ENCODE measurements at regions not wholly inside any gene's neighbourhood (a gene's known extent, or its start where the extent isn't known, plus 50 kb on each side); places are given as distances from the start of the nearest gene placed in this dataset.
"Not testable (repeated sequence)": the region's sequence is repeated elsewhere in the genome, so short reads cannot be mapped to it uniquely, and the experiment has no call there.

DNA sequence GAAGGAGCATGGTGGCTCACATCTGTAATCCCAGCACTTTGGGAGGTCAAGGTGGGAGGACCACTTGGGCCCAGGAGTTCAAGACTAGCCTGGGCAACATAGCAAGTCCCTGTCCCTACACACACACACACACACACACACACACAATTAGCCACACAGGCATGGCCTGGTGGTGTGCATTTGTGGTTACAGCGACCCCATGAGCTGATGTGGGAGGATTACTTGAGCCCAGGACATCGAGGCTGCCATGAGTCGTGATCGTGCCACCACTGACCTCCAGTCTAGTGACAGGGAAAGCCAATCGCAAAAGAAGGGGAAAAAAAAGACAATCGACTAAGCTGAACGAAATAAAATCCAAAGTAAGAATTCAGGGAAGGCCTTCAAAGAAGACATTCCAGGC is 67.9 kb downstream of the TBX3 start:
- no peak for DNase-seq (ENCODE audit: low spot score)

DNA sequence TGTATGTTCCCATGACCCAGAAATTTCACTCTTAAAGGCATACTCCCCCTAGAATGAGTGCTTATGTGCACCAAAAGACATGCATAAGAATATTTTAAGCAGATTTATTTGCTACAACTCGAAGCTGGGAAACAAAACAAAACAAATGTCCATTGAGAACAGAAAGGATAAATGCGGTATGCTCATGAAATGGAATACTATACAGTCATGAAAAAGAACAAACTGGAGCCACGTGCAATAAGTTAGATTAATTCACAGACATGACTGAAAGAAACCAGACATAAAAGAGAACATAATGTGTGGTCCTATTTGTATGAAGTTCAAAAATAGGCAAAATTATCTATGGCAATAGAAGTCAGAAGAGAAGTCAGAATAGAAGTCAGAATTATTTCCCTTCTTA is 69.9 kb downstream of the TBX3 start:
- no peak for DNase-seq (ENCODE audit: low spot score)

GRCh38 chr12:114612062-114612461 is 71.9 kb downstream of the TBX3 start:
- DNase-seq (ENCODE audit: low spot score): no peak

DNA sequence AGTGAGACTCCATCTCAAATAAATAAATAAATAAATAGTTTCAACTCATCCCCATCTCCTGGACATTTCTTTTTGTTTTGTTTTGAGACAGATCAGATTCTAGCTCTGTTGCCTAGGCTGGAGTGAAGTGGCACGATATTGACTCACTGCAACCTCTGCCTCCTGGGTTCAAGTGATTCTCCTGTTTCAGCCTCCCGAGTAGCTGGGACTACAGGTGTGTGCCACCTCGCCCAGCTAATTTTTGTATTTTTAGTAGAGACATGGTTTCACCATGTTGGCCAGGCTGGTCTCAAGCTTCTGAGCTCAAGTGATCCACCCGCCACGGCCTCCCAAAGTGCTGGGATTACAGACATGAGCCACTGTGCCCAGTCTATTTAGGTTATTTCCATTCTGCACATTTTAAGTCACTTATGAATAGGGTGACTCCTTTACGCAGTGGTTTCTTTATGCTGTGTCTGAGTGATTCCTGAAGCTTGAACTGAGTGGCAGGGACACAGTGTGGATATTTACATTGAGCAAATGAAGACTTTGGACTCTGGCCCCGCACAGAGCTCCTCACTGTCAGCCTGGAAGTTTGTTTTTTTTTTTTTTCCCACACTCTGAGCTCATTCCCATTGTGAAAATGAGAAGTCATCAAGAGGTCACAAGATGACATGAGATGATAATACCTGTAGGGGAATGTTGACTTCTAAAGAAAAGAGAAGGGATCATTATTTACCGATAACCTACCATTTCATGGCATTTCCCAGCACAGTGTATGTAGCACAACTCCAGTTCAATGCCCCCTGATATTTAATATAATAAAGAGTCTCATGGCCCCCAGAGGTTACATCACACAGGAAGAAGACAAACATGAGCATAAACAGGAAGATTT is 72.6 kb downstream of the TBX3 start:
- DNase-seq (ENCODE audit: low spot score): no peak

DNA sequence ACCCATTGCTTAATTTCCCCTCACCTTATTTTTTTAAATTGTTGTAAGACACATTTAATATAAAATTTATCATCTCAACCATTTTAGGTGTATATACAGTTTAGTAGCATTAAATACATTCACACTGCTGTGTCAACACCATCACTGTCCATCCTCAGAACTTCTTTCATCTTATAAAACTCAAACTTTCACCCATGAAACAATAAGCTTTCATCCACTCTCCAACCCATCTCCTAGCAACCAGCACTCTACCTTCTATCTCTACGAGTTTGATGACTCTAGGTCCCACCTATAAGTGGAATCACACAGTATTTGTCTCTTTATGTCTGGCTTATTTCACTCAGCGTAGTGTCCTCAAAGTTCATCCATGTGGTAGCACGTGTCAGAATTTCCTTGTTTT is 75.5 kb downstream of the TBX3 start:
- DNase-seq (ENCODE audit: low spot score): no peak

DNA sequence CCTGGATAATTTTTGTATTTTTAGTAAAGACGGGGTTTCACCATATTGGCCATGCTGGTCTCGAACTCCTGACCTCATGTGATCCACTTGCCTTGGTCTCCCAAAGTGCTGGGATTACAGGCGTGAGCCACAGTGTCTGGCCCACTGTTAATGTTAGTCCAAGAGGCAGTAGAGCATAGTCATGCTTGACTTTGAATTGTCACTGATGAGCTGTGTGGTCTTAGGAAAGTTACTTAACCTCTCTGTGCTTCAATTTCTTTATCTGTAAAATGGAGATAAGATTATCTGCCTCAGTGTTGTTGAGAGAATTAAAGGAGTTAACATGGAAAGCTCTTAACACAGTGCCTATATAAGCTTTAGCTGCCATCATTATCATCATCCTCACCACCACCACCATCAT is 78.1 kb downstream of the TBX3 start:
- no peak for DNase-seq (ENCODE audit: low spot score)

- DNase-seq (ENCODE audit: low spot score): no peak
Observed at GRCh38 chr12:114604606-114605005, 79.4 kb downstream of the TBX3 start.

DNA sequence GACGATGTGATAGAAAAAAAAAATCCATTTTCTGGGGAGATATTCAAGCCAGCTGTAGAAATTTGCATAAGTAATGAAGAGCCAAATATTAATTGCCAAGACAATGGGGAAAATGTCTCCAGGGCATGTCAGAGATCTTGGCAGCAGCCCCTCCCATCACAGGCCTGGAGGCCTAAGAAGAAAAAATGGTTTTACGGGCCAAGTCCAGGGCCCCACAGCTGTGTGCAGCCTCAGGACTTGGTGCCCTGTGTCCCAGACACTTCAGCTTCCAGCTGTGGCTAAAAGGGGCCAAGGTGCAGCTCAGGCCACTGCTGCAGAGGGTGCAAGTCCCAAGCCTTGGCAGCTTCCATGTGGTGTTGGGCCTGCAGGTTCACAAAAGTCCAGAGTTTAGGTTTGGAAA is 83.4 kb downstream of the TBX3 start:
- not testable (repeated sequence) for DNase-seq (ENCODE audit: low spot score)

- no peak for DNase-seq (ENCODE audit: low spot score)
Observed at GRCh38 chr12:114598111-114598510, 85.9 kb downstream of the TBX3 start.

DNA sequence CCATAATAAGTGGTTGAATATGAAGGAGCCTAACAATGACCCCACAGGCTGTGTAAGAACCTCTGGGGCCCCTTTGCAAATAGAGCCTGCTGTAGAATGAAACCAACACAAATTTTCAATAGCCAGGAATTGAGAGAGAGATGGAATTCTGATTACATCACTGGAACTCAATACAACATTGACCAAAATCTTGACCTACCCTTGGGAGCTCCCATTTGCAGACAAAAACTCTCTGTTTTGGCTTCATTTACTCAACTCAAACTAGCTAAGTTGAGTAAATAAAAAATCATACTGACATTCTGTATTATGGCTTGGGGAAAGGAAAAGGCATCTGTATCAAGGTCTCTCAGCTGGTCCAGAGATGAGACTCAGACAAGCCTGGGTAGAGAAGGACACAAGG is 91.0 kb downstream of the TBX3 start:
- DNase-seq (ENCODE audit: low spot score): no peak

DNA sequence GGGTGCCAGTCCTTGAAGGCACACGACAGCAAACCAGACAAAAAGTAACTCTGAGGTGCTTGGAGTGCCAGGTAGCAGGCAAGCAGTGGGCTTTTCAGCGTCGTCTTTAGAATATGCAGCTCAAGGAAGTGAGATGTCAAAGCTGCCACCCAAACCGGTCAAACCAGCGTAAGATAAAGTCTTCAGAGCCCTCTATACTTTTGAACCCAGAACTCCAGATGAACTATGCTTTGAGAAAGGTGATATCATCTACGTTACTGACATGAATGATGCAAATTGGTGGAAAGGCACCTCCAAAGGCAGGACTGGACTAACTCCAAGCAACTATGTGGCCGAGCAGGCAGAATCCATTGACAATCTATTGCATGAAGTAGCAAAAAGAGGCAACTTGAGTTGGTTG is 95.9 kb downstream of the TBX3 start:
- no peak for DNase-seq (ENCODE audit: low spot score)

DNA sequence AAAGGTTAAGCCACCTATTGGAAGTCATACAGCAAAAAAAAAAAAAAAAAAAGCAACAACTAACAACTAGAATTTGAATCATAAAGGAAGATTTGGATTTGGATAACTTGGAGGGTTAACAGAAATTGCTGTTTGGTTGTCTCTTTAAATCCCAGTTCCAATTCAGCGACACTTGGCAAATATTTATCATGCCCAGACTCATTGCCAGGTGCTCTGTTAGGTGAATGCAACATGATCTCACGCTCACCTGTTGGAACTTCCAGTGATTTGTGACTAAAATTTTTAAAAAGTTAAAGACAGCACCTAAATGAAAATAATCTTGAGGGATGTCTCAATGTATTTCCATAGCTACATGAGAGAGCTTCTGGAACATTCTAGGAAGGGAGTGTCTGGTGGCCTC is 103.7 kb downstream of the TBX3 start:
- no peak for DNase-seq (ENCODE audit: low spot score)

DNA sequence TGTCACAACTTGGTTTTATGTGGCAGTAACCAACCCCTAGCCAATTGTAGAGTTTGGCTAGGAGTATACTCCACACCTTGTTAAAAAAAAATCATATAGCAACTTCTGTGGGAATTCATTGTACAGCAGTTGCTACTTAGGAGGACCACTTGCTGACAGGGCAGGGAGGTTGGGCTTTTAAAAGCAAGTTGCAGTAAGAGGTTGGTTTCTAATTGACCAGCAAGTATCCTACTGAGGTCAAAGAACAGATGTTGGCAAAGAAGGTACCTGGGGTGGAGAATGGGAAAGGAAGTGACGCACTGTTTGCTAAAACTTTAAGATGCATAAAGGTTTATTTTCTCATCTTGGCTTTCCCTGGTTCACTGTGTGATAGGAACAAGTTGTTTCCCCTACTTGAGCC is 104.6 kb downstream of the TBX3 start:
- DNase-seq (ENCODE audit: low spot score): no peak

GRCh38 chr12:114562654-114563053 is 121.3 kb downstream of the TBX3 start:
- no peak for DNase-seq (ENCODE audit: low spot score)

- no peak for DNase-seq (ENCODE audit: low spot score)
Observed at GRCh38 chr12:114555451-114555850, 128.5 kb downstream of the TBX3 start.

- no peak for DNase-seq (ENCODE audit: low spot score)
Observed at GRCh38 chr12:114547636-114548035, 136.3 kb downstream of the TBX3 start.

DNA sequence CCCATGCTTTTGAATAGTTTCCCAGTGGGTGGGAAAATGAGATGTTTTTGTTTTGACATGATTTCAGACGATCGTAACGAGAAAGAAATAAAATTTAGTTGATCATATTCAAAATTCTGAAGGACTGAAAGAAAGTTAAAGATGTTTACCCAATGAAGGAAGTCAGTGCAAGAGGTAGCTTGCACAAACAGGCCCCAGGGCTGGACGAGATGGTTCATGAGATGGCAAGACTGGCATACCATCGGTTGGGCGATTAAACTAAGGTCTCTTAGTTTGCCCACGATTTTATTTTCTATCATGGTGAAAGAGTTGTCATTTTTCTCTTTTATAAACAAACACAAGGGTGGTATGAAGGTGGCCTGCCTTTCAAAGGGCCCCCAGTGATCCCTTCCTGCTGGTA is 124.5 kb upstream of the TBX5 start:
- DNase-seq (ENCODE audit: low spot score): no peak

DNA sequence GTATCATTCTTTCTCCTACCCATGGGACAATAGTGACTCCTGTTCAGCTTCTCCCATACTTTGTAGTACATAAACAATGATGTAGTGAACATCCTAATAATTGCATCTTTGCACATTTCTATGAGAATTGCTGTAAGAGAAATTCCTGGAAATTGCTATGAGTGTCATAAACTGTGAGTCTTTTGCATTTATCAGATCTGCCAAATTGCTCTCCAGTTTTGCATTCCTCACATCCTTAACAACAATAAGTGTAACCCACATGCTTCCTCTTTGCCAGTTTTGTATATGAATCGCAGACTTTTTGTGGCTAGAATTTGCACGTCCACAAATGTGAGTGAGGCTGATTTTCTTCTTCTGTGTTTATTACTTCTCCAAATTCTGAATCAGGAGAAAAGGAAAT is 124.0 kb upstream of the TBX5 start:
- DNase-seq (ENCODE audit: low spot score): no peak

DNA sequence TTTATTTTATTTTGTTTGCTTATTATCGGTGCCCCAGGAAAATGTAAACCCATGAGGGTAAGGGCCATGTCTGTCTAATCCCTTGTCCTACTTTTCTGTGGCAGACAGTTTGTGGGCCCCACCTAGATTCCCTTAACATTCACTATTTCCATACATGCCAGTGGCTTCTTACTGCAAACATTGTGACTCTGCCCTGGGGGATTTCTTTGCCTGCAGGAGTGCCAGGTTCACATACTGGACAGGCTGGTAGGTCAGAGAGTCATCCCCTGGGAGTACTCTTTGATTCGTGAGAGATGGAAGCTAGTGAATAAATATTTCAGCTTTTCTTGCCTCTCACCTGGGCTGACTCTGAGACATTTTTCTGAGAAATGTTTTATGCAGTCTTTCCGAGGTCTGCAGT is 122.8 kb upstream of the TBX5 start:
- DNase-seq (ENCODE audit: low spot score): no peak

DNA sequence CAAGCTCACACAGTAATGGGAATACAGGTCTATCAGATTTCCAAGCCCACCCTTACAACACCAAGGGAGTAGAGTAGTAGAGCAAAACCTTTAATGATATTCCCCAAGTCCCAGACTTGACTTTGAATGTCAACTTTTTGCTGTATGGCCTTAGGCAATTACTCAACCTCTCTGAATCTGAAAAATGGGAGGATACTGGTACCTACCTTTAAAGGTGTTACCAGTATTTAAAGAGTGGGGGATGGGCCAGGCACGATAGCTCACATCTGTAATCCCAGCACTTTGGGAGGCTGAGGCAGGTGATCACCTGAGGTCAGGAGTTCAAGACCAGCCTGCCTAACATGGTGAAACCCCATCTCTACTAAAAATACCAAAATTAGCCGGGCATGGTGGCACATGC is 115.2 kb upstream of the TBX5 start:
- not testable (repeated sequence) for DNase-seq (ENCODE audit: low spot score)

DNA sequence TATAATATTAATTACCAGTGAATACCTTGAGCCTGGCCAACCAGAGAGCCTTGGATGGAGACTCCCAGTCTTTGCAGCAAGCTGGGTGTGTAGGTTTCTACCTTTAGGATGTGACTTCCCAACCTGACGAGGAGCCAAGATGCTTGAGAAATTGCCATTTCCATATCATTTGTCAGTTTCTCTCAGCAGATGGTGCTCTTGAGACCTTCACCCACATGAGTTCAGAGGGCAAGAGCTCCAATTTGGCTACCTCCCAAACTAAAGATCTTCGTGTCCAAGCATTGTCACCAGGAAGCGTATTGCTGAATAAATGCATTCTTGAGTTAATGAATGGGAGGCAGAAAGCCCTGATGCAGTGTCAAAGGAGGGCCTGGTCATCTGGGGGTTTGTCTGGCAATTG is 106.4 kb upstream of the TBX5 start:
- no peak for DNase-seq (ENCODE audit: low spot score)

DNA sequence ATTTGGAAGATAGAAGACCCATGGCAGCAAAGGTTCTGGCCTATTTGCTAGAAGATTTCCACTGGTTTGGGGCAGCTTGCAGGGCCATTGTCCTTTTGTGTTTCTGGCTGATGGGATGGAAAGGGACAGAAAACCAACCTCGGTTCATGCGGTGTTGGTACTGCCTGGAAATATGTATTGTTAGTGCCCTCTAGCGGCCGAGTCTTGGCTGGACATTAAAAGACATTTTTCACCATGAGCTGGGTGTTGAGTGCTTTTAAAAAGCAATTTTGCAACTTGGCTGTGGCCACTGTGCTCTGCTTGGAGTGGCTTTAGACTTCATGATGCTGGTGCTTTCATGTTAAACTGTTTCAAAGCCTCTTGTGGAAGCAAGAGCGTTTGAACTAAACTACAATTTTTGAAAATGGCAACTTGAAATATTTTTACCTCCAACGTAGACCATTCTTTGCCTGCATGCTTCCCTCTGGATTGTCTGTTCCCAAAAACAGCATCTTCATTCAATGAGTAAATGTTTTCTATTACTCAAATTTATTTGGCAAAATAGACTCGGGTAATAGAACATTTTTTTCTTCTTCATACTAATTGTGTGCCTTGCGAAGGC is 102.7 kb upstream of the TBX5 start:
- peak; percentile 62 for DNase-seq (ENCODE audit: low spot score)

- DNase-seq (ENCODE audit: low spot score): no peak
Observed at GRCh38 chr12:114506651-114507050, 100.7 kb upstream of the TBX5 start.

DNA sequence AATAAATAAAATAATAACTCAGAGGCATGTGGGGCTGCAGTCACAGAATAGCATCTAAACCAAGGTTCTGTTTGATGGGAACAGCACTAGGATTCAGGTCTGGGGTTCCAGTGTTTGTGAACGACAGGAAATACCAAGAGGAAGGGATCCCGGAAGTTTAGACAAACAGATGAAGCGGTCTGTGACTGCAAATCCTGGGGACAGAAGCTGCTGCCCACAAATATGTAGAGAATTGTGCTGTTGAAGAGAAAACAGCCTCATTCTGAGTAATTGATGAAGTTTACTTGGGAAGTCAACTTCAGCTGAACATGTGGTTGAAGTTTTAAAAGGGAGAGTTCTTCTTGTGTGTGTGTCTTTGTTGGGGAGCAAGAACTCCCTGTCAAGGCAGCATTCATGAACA is 98.4 kb upstream of the TBX5 start:
- DNase-seq (ENCODE audit: low spot score): no peak
